ENCODE measurements at regions not wholly inside any gene's neighbourhood (a gene's known extent, or its start where the extent isn't known, plus 50 kb on each side); places are given as distances from the start of the nearest gene placed in this dataset.

DNA sequence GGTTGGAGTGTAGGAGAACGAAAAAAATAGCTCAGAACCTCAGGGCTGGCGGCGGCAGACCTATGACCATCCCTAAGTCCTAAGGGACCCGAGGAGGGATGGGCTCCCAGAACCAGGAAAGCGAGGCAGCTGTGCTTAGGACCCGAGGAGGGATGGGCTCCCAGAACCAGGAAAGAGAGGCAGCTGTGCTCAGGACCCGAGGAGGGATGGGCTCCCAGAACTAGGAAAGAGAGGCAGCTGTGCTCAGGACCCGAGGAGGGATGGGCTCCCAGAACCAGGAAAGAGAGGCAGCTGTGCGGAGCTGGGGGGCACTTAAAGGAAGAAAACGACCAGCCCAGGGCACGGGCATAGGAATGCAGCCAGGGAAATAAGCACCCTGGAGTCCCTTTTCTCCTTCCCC is 125.0 kb upstream of the DLG1 start (continued):
- TF ChIP-seq, protein P1, sequence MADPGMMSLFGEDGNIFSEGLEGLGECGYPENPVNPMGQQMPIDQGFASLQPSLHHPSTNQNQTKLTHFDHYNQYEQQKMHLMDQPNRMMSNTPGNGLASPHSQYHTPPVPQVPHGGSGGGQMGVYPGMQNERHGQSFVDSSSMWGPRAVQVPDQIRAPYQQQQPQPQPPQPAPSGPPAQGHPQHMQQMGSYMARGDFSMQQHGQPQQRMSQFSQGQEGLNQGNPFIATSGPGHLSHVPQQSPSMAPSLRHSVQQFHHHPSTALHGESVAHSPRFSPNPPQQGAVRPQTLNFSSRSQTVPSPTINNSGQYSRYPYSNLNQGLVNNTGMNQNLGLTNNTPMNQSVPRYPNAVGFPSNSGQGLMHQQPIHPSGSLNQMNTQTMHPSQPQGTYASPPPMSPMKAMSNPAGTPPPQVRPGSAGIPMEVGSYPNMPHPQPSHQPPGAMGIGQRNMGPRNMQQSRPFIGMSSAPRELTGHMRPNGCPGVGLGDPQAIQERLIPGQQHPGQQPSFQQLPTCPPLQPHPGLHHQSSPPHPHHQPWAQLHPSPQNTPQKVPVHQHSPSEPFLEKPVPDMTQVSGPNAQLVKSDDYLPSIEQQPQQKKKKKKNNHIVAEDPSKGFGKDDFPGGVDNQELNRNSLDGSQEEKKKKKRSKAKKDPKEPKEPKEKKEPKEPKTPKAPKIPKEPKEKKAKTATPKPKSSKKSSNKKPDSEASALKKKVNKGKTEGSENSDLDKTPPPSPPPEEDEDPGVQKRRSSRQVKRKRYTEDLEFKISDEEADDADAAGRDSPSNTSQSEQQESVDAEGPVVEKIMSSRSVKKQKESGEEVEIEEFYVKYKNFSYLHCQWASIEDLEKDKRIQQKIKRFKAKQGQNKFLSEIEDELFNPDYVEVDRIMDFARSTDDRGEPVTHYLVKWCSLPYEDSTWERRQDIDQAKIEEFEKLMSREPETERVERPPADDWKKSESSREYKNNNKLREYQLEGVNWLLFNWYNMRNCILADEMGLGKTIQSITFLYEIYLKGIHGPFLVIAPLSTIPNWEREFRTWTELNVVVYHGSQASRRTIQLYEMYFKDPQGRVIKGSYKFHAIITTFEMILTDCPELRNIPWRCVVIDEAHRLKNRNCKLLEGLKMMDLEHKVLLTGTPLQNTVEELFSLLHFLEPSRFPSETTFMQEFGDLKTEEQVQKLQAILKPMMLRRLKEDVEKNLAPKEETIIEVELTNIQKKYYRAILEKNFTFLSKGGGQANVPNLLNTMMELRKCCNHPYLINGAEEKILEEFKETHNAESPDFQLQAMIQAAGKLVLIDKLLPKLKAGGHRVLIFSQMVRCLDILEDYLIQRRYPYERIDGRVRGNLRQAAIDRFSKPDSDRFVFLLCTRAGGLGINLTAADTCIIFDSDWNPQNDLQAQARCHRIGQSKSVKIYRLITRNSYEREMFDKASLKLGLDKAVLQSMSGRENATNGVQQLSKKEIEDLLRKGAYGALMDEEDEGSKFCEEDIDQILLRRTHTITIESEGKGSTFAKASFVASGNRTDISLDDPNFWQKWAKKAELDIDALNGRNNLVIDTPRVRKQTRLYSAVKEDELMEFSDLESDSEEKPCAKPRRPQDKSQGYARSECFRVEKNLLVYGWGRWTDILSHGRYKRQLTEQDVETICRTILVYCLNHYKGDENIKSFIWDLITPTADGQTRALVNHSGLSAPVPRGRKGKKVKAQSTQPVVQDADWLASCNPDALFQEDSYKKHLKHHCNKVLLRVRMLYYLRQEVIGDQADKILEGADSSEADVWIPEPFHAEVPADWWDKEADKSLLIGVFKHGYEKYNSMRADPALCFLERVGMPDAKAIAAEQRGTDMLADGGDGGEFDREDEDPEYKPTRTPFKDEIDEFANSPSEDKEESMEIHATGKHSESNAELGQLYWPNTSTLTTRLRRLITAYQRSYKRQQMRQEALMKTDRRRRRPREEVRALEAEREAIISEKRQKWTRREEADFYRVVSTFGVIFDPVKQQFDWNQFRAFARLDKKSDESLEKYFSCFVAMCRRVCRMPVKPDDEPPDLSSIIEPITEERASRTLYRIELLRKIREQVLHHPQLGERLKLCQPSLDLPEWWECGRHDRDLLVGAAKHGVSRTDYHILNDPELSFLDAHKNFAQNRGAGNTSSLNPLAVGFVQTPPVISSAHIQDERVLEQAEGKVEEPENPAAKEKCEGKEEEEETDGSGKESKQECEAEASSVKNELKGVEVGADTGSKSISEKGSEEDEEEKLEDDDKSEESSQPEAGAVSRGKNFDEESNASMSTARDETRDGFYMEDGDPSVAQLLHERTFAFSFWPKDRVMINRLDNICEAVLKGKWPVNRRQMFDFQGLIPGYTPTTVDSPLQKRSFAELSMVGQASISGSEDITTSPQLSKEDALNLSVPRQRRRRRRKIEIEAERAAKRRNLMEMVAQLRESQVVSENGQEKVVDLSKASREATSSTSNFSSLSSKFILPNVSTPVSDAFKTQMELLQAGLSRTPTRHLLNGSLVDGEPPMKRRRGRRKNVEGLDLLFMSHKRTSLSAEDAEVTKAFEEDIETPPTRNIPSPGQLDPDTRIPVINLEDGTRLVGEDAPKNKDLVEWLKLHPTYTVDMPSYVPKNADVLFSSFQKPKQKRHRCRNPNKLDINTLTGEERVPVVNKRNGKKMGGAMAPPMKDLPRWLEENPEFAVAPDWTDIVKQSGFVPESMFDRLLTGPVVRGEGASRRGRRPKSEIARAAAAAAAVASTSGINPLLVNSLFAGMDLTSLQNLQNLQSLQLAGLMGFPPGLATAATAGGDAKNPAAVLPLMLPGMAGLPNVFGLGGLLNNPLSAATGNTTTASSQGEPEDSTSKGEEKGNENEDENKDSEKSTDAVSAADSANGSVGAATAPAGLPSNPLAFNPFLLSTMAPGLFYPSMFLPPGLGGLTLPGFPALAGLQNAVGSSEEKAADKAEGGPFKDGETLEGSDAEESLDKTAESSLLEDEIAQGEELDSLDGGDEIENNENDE (IDR thresholded peaks at IDR 0.05; ENCODE audit: insufficient replicate concordance, low read length), result no peak
- TF ChIP-seq KDM1A (IDR thresholded peaks at IDR 0.05; ENCODE audit: borderline replicate concordance, low read length) (no peak), EGR1 (IDR thresholded peaks at IDR 0.05; ENCODE audit: borderline replicate concordance, low read depth, low read length) (no peak), MAFK (IDR thresholded peaks at IDR 0.05; ENCODE audit: low read depth, low read length) (no peak), ASH2L (IDR thresholded peaks at IDR 0.05; ENCODE audit: low read length) (no peak), POLR2A (IDR thresholded peaks at IDR 0.05; ENCODE audit: control extremely low read depth in 1 of 2, low read depth in 2 of 2, low read length in 2 of 2) (no peak), RNF2 (IDR thresholded peaks at IDR 0.05; ENCODE audit: borderline replicate concordance, low read depth, low read length, missing control alignments, poor library complexity, severe bottlenecking) (no peak), GABPA (IDR thresholded peaks at IDR 0.05; ENCODE audit: borderline replicate concordance, insufficient read depth, low read length) (no peak), CHD2 (IDR thresholded peaks at IDR 0.05; ENCODE audit: low read length) (no peak), SAP30 (IDR thresholded peaks at IDR 0.05; ENCODE audit: insufficient read depth, insufficient replicate concordance, low read length) (no peak), FOSL1 (IDR thresholded peaks at IDR 0.05; ENCODE audit: insufficient read depth, low read depth, low read length) (no peak)

All from H1 (cell line).